Nephron (organoid): ENCODE measurements at regions not wholly inside any gene's neighbourhood (a gene's known extent, or its start where the extent isn't known, plus 50 kb on each side); places are given as distances from the start of the nearest gene placed in this dataset.

Experiments used
- H3K27ac Mint-ChIP-seq, 3 experiments: 2 replicates each; pipeline ENCODE4 v1.8.0; 2020; ENCODE audit warnings: mixed read lengths in 3 of 3, mild to moderate bottlenecking in 2 of 3, moderate library complexity in 1 of 3
- H3K27me3 Mint-ChIP-seq: 2 replicates; pipeline ENCODE4 v1.8.0; 2021; ENCODE audit warnings: low read depth, mild to moderate bottlenecking, moderate library complexity, mixed read lengths
- H3K36me3 Mint-ChIP-seq: 2 replicates; pipeline ENCODE4 v1.8.0; 2020; ENCODE audit warnings: low read depth, mixed read lengths
- H3K4me1 Mint-ChIP-seq: 2 replicates; pipeline ENCODE4 v1.8.0; 2020; ENCODE audit warnings: mixed read lengths
- H3K4me3 Mint-ChIP-seq, 3 experiments: 2 replicates each; pipeline ENCODE4 v1.8.0; 2020; ENCODE audit warnings: mild to moderate bottlenecking in 3 of 3, mixed read lengths in 3 of 3, moderate library complexity in 2 of 3
- H3K9me3 Mint-ChIP-seq: 2 replicates; pipeline ENCODE4 v1.8.0; 2020; ENCODE audit warnings: mixed read lengths
- TF ChIP-seq, protein P1 (sequence below), 3 experiments: fragments of 200-600 bp; sonication (generic); IDR thresholded peaks; one replicate each; pipeline ENCODE4 v1.5.0; 2021; ENCODE audit warnings: antibody characterized with exemption in 3 of 3; ENCODE audit not compliant: unreplicated experiment in 3 of 3

DNA sequence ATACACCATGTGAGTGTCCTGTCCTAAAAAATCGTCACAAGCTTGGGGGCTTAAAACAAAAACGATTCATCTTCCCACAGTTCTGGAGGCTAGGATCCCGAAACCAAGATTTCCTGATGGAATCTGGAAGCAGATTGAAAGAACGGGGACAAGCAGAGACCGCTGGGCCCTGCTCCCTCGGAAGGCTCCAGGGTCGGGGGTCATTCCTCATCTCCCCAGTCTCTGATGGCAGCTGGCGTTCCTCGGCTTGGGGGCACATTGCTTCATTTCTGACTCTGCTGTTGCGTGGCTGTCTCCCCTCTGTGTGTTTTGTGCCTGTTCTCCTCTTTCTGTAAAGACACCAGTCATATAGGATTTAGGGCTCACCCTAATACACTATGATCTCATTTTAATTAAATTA lies 114.2 kb upstream of the TMPRSS2 start:
- no peak overlapping the region for H3K4me3 Mint-ChIP-seq

DNA sequence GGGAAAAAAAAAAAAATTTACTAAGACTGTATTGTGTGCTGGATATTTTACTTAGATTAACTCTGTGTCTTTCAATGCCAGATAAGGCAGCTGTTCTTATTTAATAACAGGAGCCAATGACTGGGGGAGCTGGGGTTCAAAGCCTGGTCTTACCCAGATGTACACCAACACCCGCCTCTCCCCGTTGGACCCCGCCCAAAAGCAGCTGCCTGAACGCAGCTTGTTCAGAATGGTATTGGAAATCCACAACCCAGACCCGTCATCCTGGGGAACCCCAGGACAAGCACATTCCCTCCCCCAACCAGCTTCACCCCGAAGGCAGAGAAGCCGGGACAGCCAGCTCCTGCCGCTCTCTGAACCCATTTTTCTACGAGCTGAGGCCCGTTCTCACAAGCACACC lies 113.6 kb upstream of the TMPRSS2 start:
- H3K4me1 Mint-ChIP-seq, result peaks cover 6% of the 10 kb centered on the region
- H3K36me3 Mint-ChIP-seq, result no peaks in the 10 kb centered on the region
- H3K9me3 Mint-ChIP-seq, result peaks cover 6% of the 10 kb centered on the region
- no peak overlapping the region for H3K4me3 Mint-ChIP-seq
- TF ChIP-seq, protein P1, sequence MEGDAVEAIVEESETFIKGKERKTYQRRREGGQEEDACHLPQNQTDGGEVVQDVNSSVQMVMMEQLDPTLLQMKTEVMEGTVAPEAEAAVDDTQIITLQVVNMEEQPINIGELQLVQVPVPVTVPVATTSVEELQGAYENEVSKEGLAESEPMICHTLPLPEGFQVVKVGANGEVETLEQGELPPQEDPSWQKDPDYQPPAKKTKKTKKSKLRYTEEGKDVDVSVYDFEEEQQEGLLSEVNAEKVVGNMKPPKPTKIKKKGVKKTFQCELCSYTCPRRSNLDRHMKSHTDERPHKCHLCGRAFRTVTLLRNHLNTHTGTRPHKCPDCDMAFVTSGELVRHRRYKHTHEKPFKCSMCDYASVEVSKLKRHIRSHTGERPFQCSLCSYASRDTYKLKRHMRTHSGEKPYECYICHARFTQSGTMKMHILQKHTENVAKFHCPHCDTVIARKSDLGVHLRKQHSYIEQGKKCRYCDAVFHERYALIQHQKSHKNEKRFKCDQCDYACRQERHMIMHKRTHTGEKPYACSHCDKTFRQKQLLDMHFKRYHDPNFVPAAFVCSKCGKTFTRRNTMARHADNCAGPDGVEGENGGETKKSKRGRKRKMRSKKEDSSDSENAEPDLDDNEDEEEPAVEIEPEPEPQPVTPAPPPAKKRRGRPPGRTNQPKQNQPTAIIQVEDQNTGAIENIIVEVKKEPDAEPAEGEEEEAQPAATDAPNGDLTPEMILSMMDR (IDR thresholded peaks at IDR 0.05; ENCODE audit: unreplicated experiment in 3 of 3), result no peak
- H3K27ac Mint-ChIP-seq, result no peak overlapping the region
- peaks cover 3% of the 10 kb centered on the region for H3K27me3 Mint-ChIP-seq

More for the DNA sequence above, 114.2 kb upstream of the TMPRSS2 start:
- no peak overlapping the region for H3K27ac Mint-ChIP-seq
- H3K27me3 Mint-ChIP-seq, result no peaks in the 10 kb centered on the region
- H3K9me3 Mint-ChIP-seq, result peaks cover 6% of the 10 kb centered on the region
- no peaks in the 10 kb centered on the region for H3K4me1 Mint-ChIP-seq
- no peaks in the 10 kb centered on the region for H3K36me3 Mint-ChIP-seq
- TF ChIP-seq, protein P1 (IDR thresholded peaks at IDR 0.05; ENCODE audit: unreplicated experiment in 3 of 3), result no peak

DNA sequence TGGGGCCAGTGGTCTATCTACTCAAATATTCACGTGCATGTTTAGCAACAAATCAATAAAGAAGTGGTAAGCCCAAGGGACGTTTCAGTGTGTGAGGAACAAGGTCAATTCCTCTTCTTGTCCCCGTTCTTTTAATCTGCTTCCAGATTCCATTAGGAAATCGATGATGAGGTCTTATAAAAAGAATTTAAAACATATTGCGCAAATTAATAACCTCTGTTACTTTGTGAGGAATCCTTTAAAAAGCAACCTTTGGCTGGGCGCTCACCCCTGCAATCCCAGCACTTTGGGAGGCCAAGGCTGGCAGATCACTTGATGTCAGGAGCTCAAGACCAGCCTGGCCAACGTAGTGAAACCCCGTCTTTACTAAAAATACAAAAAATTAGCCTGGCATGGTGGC lies 113.0 kb upstream of the TMPRSS2 start:
- peaks cover 3% of the 10 kb centered on the region for H3K27me3 Mint-ChIP-seq
- H3K27ac Mint-ChIP-seq, result no peak overlapping the region
- no peak overlapping the region for H3K4me3 Mint-ChIP-seq
- H3K9me3 Mint-ChIP-seq, result peaks cover 6% of the 10 kb centered on the region
- no peaks in the 10 kb centered on the region for H3K36me3 Mint-ChIP-seq
- TF ChIP-seq, protein P1 (IDR thresholded peaks at IDR 0.05; ENCODE audit: unreplicated experiment in 3 of 3), result no peak
- H3K4me1 Mint-ChIP-seq, result peaks cover 11% of the 10 kb centered on the region

DNA sequence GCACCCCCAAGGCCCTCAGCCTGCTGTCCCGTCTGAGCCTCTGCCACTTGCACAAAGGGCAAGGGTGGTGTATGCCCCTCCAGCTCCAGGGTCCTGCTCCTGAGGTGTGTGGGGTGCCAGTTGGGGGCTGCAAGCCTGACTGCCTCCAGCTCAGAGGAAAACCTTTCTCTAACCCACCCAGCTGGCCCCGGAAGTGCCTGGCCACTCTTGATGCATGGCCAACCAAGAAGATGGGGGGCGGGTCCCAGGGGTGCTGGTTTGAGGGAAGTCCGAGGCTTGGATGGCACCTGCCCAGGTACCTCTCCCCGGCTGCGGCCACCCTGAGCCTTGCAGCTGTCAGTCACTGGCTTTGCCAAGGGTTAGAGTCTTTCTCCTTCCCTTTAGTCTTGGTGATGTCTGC lies 112.6 kb upstream of the TMPRSS2 start:
- Mint-ChIP-seq H3K36me3 (no peaks in the 10 kb centered on the region), H3K27me3 (peaks cover 3% of the 10 kb centered on the region), H3K9me3 (peaks cover 6% of the 10 kb centered on the region), H3K27ac (no peak overlapping the region), H3K4me3 (no peak overlapping the region), H3K4me1 (peaks cover 16% of the 10 kb centered on the region)
- TF ChIP-seq, protein P1 (IDR thresholded peaks at IDR 0.05; ENCODE audit: unreplicated experiment in 3 of 3), result no peak

DNA sequence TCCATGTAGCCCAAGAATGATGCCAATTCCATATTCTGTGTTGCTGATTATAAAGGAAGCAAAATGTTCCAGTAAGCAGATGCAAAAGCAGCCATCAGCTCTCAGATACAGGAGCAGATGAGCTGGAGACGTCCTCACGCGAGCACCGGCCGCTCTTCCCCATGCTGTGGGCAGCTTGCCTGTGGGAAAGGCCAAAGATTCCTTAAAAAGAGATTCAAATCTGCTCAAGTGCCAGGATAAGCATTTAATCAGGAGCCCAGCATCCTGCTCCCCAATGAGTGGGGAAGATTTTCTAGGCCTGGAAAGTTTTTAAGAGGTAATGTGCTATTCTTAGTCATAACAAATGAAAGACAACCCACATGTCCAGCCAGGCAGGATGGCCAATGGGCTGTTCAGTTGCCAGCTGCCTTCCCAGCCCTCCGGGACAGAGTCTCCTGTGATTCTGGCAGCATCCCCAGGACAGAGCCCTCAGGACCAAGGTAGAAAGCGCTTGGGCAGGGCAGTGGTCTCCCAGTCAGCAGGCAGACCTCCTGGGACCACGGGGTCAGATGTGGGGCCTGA lies 108.2 kb upstream of the TMPRSS2 start:
- Mint-ChIP-seq H3K27me3 (peaks cover 20% of the 10 kb centered on the region), H3K4me3 (no peak overlapping the region), H3K4me1 (peaks cover 41% of the 10 kb centered on the region)

DNA sequence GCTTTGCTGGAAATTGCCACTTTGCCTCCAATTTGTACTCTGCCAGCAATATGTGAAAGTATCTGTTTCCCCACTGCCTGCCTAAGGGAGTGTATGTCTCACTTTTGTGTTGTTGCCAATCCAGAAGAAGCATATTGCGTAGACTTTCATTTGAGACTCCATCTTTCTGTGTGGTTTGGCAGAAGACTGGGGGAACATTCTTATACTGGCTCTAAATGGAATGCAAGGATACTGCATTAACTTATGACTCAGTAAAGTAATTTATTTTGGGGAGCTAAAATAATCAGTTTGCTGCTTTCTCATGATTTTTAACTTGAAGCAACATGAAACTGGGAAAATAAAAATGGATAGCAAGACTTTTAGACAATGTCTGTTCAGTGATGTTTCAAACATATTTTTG lies 107.7 kb upstream of the TMPRSS2 start:
- H3K27ac Mint-ChIP-seq, result peak overlapping the region in 2 of 3 experiments; percentile 65 to 88
- TF ChIP-seq, protein P1 (IDR thresholded peaks at IDR 0.05; ENCODE audit: unreplicated experiment in 3 of 3), result no peak
- H3K4me1 Mint-ChIP-seq, result peaks cover 43% of the 10 kb centered on the region
- peaks cover 23% of the 10 kb centered on the region for H3K27me3 Mint-ChIP-seq
- H3K36me3 Mint-ChIP-seq, result no peaks in the 10 kb centered on the region
- no peak overlapping the region for H3K4me3 Mint-ChIP-seq
- no peaks in the 10 kb centered on the region for H3K9me3 Mint-ChIP-seq

More for the DNA sequence above, 108.2 kb upstream of the TMPRSS2 start:
- no peaks in the 10 kb centered on the region for H3K36me3 Mint-ChIP-seq
- TF ChIP-seq, protein P1 (IDR thresholded peaks at IDR 0.05; ENCODE audit: unreplicated experiment in 3 of 3), result no peak
- no peaks in the 10 kb centered on the region for H3K9me3 Mint-ChIP-seq
- H3K27ac Mint-ChIP-seq, result peak overlapping the region in 2 of 3 experiments; percentile 65 to 88
